K562 (cell line): ENCODE measurements at regions not wholly inside any gene's neighbourhood (a gene's known extent, or its start where the extent isn't known, plus 50 kb on each side); places are given as distances from the start of the nearest gene placed in this dataset.

Experiments used
- ATAC-seq: fragments of 200-7000 bp; cut with Tn5 transposase; 3 replicates; pipeline ENCODE4 v1.9.1; 2020; ENCODE audit warnings: moderate library complexity
- BruUV-seq: library from RNA; stranded (reverse); fragments of 400-500 nt; replicated peaks from 2 replicates; lab custom pipeline; 2021; lab: Mats Ljungman, UMichigan
- CTCF ChIA-PET: fragments of 300-600 bp; formaldehyde crosslinking; extraction: SDS; loops from one replicate; lab custom pipeline; 2021; ENCODE audit warnings: low intra/inter-chr PET ratio; lab: Yijun Ruan, JAX
- POLR2A ChIA-PET: fragments of 300-600, 350-650 bp; sonication (Branson Sonifier 250); formaldehyde crosslinking; extraction: SDS; loops from one replicate; lab custom pipeline; 2021; ENCODE audit warnings: antibody characterized with exemption, inconsistent platforms; lab: Yijun Ruan, JAX
- DNase-seq, 4 experiments: peaks; one replicate each; pipeline versions ENCODE4 v3.0.0 to v3.0.0-alpha.2; 2011 to 2018; ENCODE audit warnings: low spot score in 3 of 4, mixed read lengths in 3 of 4; ENCODE audit errors: extremely low read depth in 1 of 4
- FAIRE-seq: peaks from 2 replicates; lab custom pipeline; 2011; peaks lifted over from hg19 to GRCh38; lab: Jason Lieb, UNC
- H2AFZ ChIP-seq: 2 replicates; pipeline ENCODE4 v1.6.0; 2011; ENCODE audit warnings: low read depth, low read length, control low read depth, inconsistent platforms
- H3K27ac ChIP-seq: fragments of 200-600 bp; 3 replicates; pipeline ENCODE4 v1.8.0; 2011; ENCODE audit warnings: low read depth, mild to moderate bottlenecking, control low read depth, inconsistent platforms, low read length, moderate library complexity, mixed read lengths; ENCODE audit errors: extremely low read depth
- H3K27me3 ChIP-seq, 2 experiments: fragments of 300-600 bp in 1 of 2; 2 replicates in 1 of 2; 3 replicates in 1 of 2; pipeline versions ENCODE4 v1.6.0 to v1.8.0; 2011; ENCODE audit warnings: inconsistent platforms in 2 of 2, low read length in 2 of 2, mild to moderate bottlenecking in 1 of 2, mixed read lengths in 1 of 2, moderate library complexity in 1 of 2; ENCODE audit not compliant: control insufficient read depth in 2 of 2, insufficient read depth in 2 of 2
- H3K36me3 ChIP-seq: fragments of 300-600 bp; 3 replicates; pipeline ENCODE4 v1.8.0; 2011; ENCODE audit warnings: mild to moderate bottlenecking, low read length, inconsistent platforms; ENCODE audit not compliant: control insufficient read depth, insufficient read depth
- H3K4me1 ChIP-seq, 2 experiments: fragments of 200-600 bp in 1 of 2; replicated peaks in 1 of 2; 2 replicates in 1 of 2; 3 replicates in 1 of 2; pipeline versions ENCODE4 v1.5.1 to v1.8.0; 2011; ENCODE audit warnings: inconsistent platforms in 2 of 2, low read length in 2 of 2, mild to moderate bottlenecking in 1 of 2, mixed read lengths in 1 of 2, moderate library complexity in 1 of 2; ENCODE audit not compliant: control insufficient read depth in 2 of 2, insufficient read depth in 2 of 2
- H3K4me2 ChIP-seq: 2 replicates; pipeline ENCODE4 v1.6.1; 2011; ENCODE audit warnings: low read length, control low read depth, inconsistent platforms, mixed read lengths; ENCODE audit not compliant: insufficient read depth
- H3K4me3 ChIP-seq: fragments of 200-600 bp; sonication (generic), shearing (Covaris generic); 2 replicates; pipeline ENCODE4 v1.5.1; 2016; ENCODE audit warnings: control low read depth, inconsistent platforms
- H3K79me2 ChIP-seq: fragments of 200-600 bp; 3 replicates; pipeline ENCODE4 v1.8.0; 2011; ENCODE audit warnings: low read length, inconsistent platforms; ENCODE audit not compliant: control insufficient read depth, insufficient read depth
- H3K9ac ChIP-seq, 2 experiments: 2 replicates each; pipeline versions ENCODE4 v1.6.0 to v1.6.1; 2011; ENCODE audit warnings: low read depth in 2 of 2, low read length in 2 of 2, control low read depth in 1 of 2, inconsistent platforms in 1 of 2, mild to moderate bottlenecking in 1 of 2, mixed read lengths in 1 of 2; ENCODE audit not compliant: insufficient read depth in 1 of 2
- H3K9me1 ChIP-seq: one replicate; pipeline ENCODE4 v1.6.0; 2011; ENCODE audit warnings: inconsistent platforms, mild to moderate bottlenecking, low read length, moderate library complexity; ENCODE audit not compliant: control insufficient read depth, insufficient read depth
- H3K9me3 ChIP-seq: replicated peaks from 2 replicates; pipeline ENCODE4 v1.5.1; 2011; ENCODE audit warnings: low read depth, low read length, inconsistent platforms; ENCODE audit not compliant: control insufficient read depth, insufficient read depth
- H4K20me1 ChIP-seq: replicated peaks from 2 replicates; pipeline ENCODE4 v1.6.1; 2011; ENCODE audit warnings: low read length, inconsistent platforms, mixed read lengths; ENCODE audit not compliant: control insufficient read depth, insufficient read depth
- CSDE1 ChIP-seq, 2 experiments: fragments of 450-650 bp; IDR thresholded peaks; 2 replicates each; pipeline ENCODE4 v1.6.1; 2016; ENCODE audit warnings: mild to moderate bottlenecking in 1 of 2
- ETS2 ChIP-seq: IDR thresholded peaks from 2 replicates; pipeline ENCODE4 v1.6.1; 2016; ENCODE audit warnings: borderline replicate concordance, missing genetic modification characterization, mild to moderate bottlenecking, moderate library complexity, missing compliant biosample characterization; ENCODE audit not compliant: poor library complexity, severe bottlenecking
- HCFC1 ChIP-seq: IDR thresholded peaks from 2 replicates; pipeline ENCODE4 v1.6.1; 2012; ENCODE audit warnings: low read depth, low read length, improper control_type of control experiment
- KDM5B ChIP-seq: fragments of 200-600 bp; sonication (generic); IDR thresholded peaks from 2 replicates; pipeline ENCODE4 v1.6.1; 2012; ENCODE audit warnings: low read depth, mild to moderate bottlenecking, moderate library complexity, low read length, control low read depth, inconsistent platforms; ENCODE audit not compliant: insufficient replicate concordance
- MIER1 ChIP-seq: fragments of 450-650 bp; IDR thresholded peaks from 2 replicates; pipeline ENCODE4 v1.6.1; 2016; ENCODE audit warnings: antibody characterized with exemption, mild to moderate bottlenecking, low read depth
- RHOXF2B ChIP-seq: fragments of 250-450 bp; sonication (Bioruptor Pico); conservative IDR thresholded peaks from 2 replicates; pipeline ENCODE4 v1.5.1; 2021
- SMAD2 ChIP-seq: fragments of 150-350 bp; IDR thresholded peaks from 2 replicates; pipeline ENCODE4 v1.6.1; 2014; ENCODE audit warnings: low read depth, mild to moderate bottlenecking, low read length
- THRAP3 ChIP-seq: fragments of 450-650 bp; IDR thresholded peaks from 2 replicates; pipeline ENCODE4 v1.6.1; 2016; ENCODE audit warnings: mild to moderate bottlenecking, inconsistent platforms, borderline replicate concordance
- ZKSCAN3 ChIP-seq: fragments of 250-450 bp; sonication (Bioruptor Pico); IDR thresholded peaks from 2 replicates; pipeline ENCODE4 v1.4.0; 2020
- ZNF146 ChIP-seq: IDR thresholded peaks from one replicate; pipeline ENCODE4 v1.6.1; 2018; ENCODE audit warnings: missing compliant biosample characterization; ENCODE audit not compliant: unreplicated experiment
- ZNF184 ChIP-seq: sonication (generic); formaldehyde crosslinking; IDR thresholded peaks from 2 replicates; pipeline ENCODE4 v1.5.0; 2020; ENCODE audit warnings: missing genetic modification reagents
- ZNF311 ChIP-seq: fragments of 250-450 bp; sonication (Bioruptor Pico); IDR thresholded peaks from 2 replicates; pipeline ENCODE4 v1.4.0; 2020; ENCODE audit warnings: mild to moderate bottlenecking, moderate library complexity
- ZNF324 ChIP-seq: fragments of 250-450 bp; sonication (Bioruptor Pico); IDR thresholded peaks from 2 replicates; pipeline ENCODE4 v1.4.0; 2020; ENCODE audit warnings: mild to moderate bottlenecking
- ZNF445 ChIP-seq: fragments of 250-450 bp; sonication (Bioruptor Pico); IDR thresholded peaks from 2 replicates; pipeline ENCODE4 v1.4.0; 2020; ENCODE audit warnings: low read depth, mild to moderate bottlenecking, moderate library complexity
- WGBS: fragments of 100-300 bp; shearing (Covaris generic); methylation state at CpG from one replicate; pipeline ENCODE4 v1.1.6; 2016; ENCODE audit warnings: low coverage, mixed read lengths; ENCODE audit not compliant: insufficient coverage; ENCODE audit errors: missing lambda C conversion rate; 5-methylcytosine and 5-hydroxymethylcytosine counted together
- in situ Hi-C: fragments of 300-500 bp; cut with MboI; formaldehyde crosslinking; loops from 4 replicates; pipeline ENCODE4 v1.15.0; 2018; ENCODE audit warnings: inconsistent platforms, mixed read lengths
- intact Hi-C: fragments of 100-400 bp; cut with micrococcal nuclease; formaldehyde crosslinking; loops from 2 replicates; pipeline ENCODE4 v1.14.2; 2022
- TF ChIP-seq, protein P1 (sequence below): sonication (generic); formaldehyde crosslinking; IDR thresholded peaks from 2 replicates; pipeline ENCODE4 v1.8.0; 2022; ENCODE audit warnings: missing genetic modification reagents, mild to moderate bottlenecking, borderline replicate concordance

DNA sequence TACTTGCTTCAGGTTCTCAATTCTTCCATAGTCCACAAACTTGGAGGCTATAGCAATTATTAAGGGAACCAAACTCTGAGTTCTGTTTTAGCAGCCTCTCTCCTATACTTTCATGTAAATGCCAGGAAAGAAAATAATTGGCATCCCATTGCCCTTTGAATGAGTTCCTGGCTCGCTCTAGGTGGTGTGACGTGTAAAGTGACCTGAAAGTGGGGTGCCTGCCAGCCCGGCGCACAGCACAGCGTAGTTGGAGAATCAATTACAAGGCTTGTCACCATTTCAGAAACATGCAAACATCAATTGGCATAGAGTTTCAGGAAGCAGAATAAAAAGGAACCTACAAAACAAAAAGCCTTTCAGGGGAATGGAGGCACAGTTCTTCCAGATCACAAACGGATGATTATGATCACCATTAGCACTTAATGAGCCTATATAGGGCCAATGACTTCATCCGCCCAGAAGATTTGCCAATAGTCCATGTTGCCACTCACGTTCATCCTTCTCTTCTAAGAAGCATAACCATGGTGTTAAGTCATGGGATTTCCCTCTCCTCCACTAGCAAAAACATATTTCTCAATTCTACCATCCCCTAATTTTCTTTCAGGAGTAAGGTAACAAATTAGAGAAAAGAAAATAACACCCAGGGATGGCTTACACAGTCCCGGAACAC lies 354.6 kb upstream of the ADGRL2 start:
- H3K27me3 ChIP-seq: no peaks in the 10 kb centered on the region
- no peak for DNase-seq
- intact Hi-C loops: no loop called here
- H3K4me3 ChIP-seq: no peak overlapping the region
- no peaks in the 10 kb centered on the region for H3K4me1 ChIP-seq
- H3K9ac ChIP-seq: no peak overlapping the region
- H3K27ac ChIP-seq: no peak overlapping the region
- no peaks in the 10 kb centered on the region for H4K20me1 ChIP-seq
- TF ChIP-seq HCFC1 (no peak), ZNF324 (CRISPR knock-in tag) (no peak), ETS2 (tag) (no peak), RHOXF2B (CRISPR knock-in tag) (no peak), ZNF445 (CRISPR knock-in tag) (no peak), SMAD2 (no peak), ZNF184 (CRISPR knock-in tag) (no peak), MIER1 (no peak), CSDE1 (IDR thresholded peaks at IDR 0.05) (no peak), ZNF311 (CRISPR knock-in tag) (no peak), ZKSCAN3 (no peak), THRAP3 (no peak), KDM5B (no peak), ZNF146 (CRISPR knock-in tag) (no peak)
- TF ChIP-seq, protein P1, sequence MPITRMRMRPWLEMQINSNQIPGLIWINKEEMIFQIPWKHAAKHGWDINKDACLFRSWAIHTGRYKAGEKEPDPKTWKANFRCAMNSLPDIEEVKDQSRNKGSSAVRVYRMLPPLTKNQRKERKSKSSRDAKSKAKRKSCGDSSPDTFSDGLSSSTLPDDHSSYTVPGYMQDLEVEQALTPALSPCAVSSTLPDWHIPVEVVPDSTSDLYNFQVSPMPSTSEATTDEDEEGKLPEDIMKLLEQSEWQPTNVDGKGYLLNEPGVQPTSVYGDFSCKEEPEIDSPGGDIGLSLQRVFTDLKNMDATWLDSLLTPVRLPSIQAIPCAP (CRISPR knock-in tag): no peak
- FAIRE-seq: no peak
- no TSS peak for BruUV-seq
- H3K4me2 ChIP-seq: no peak overlapping the region
- H3K79me2 ChIP-seq: no peaks in the 10 kb centered on the region
- WGBS: 0% methylated on average over 9 of the region's 9 CpGs
- in situ Hi-C loops: no loop called here
- CTCF ChIA-PET: no interaction called here
- ATAC-seq: no peak
- H3K9me3 ChIP-seq: no peaks in the 10 kb centered on the region
- no peaks in the 10 kb centered on the region for H3K9me1 ChIP-seq
- no peaks in the 10 kb centered on the region for H3K36me3 ChIP-seq
- POLR2A ChIA-PET: no interaction called here
- no peak overlapping the region for H2AFZ ChIP-seq
